Endodermal cell (in vitro differentiated cells): ENCODE measurements at regions not wholly inside any gene's neighbourhood (a gene's known extent, or its start where the extent isn't known, plus 50 kb on each side); places are given as distances from the start of the nearest gene placed in this dataset.

Source experiments
- DNase-seq: peaks from one replicate; pipeline ENCODE4 v3.0.0-alpha.2; 2017
- H3K27ac ChIP-seq: 2 replicates; pipeline ENCODE4 v1.5.1; 2013; ENCODE audit warnings: mild to moderate bottlenecking, low read depth, low read length, moderate library complexity
- H3K27me3 ChIP-seq: 2 replicates; pipeline ENCODE4 v1.6.1; 2013; ENCODE audit warnings: mild to moderate bottlenecking, low read length, moderate library complexity; ENCODE audit not compliant: insufficient read depth, control insufficient read depth, poor library complexity, severe bottlenecking
- H3K36me3 ChIP-seq: 2 replicates; pipeline ENCODE4 v1.7.0; 2013; ENCODE audit warnings: mild to moderate bottlenecking, low read length, moderate library complexity; ENCODE audit not compliant: control insufficient read depth, insufficient read depth
- H3K4me1 ChIP-seq: one replicate; pipeline ENCODE4 v1.7.0; 2013; ENCODE audit warnings: low read length; ENCODE audit not compliant: control insufficient read depth, insufficient read depth
- H3K4me3 ChIP-seq: 2 replicates; pipeline ENCODE4 v1.5.1; 2013; ENCODE audit warnings: mild to moderate bottlenecking, low read length, moderate library complexity
- H3K9ac ChIP-seq: 2 replicates; pipeline ENCODE4 v1.6.1; 2013; ENCODE audit warnings: mild to moderate bottlenecking, low read length, moderate library complexity; ENCODE audit not compliant: poor library complexity, severe bottlenecking; ENCODE audit errors: extremely low read depth
- H3K9me3 ChIP-seq: 2 replicates; pipeline ENCODE4 v1.6.1; 2013; ENCODE audit warnings: mild to moderate bottlenecking, low read length, moderate library complexity; ENCODE audit not compliant: control insufficient read depth
- H3K27ac Mint-ChIP-seq: 2 replicates; pipeline ENCODE4 v1.8.0; 2020; ENCODE audit warnings: mixed read lengths
- H3K27me3 Mint-ChIP-seq: 2 replicates; pipeline ENCODE4 v1.8.0; 2021; ENCODE audit warnings: mild to moderate bottlenecking, mixed read lengths; ENCODE audit not compliant: insufficient read depth
- H3K36me3 Mint-ChIP-seq: 2 replicates; pipeline ENCODE4 v1.8.0; 2020; ENCODE audit warnings: low read depth, mixed read lengths
- H3K4me1 Mint-ChIP-seq: 2 replicates; pipeline ENCODE4 v1.8.0; 2020; ENCODE audit warnings: mixed read lengths
- H3K4me3 Mint-ChIP-seq: 2 replicates; pipeline ENCODE4 v1.8.0; 2020; ENCODE audit warnings: mild to moderate bottlenecking, moderate library complexity, mixed read lengths
- H3K9me3 Mint-ChIP-seq: 2 replicates; pipeline ENCODE4 v1.8.0; 2020; ENCODE audit warnings: mild to moderate bottlenecking, mixed read lengths
- CTCF ChIP-seq: fragments of 200-600 bp; sonication (generic); conservative IDR thresholded peaks from 2 replicates; pipeline ENCODE4 v1.5.0; 2021; ENCODE audit warnings: antibody characterized with exemption, mild to moderate bottlenecking
- WGBS, 2 experiments: methylation state at CpG; one replicate each; pipeline versions ENCODE4 v1.1.5 to v1.1.7; 2013; ENCODE audit warnings: missing lambda C conversion rate in 2 of 2, mixed read lengths in 1 of 2; ENCODE audit not compliant: insufficient coverage in 1 of 2, insufficient read length in 1 of 2; 5-methylcytosine and 5-hydroxymethylcytosine counted together

GRCh38 chr3:187587076-187587475 lies 83.1 kb downstream of the SST start:
- no peak for DNase-seq
- no peaks in the 10 kb centered on the region for H3K36me3 Mint-ChIP-seq
- H3K4me1 Mint-ChIP-seq = peaks cover 10% of the 10 kb centered on the region
- H3K27ac Mint-ChIP-seq = no peak overlapping the region
- H3K4me3 Mint-ChIP-seq = no peak overlapping the region
- peaks cover 8% of the 10 kb centered on the region for H3K27me3 Mint-ChIP-seq
- H3K9me3 Mint-ChIP-seq = no peaks in the 10 kb centered on the region
- no peaks in the 10 kb centered on the region for H3K27me3 ChIP-seq
- no peaks in the 10 kb centered on the region for H3K9me3 ChIP-seq
- no peak overlapping the region for H3K9ac ChIP-seq
- no peak overlapping the region for H3K4me3 ChIP-seq
- H3K36me3 ChIP-seq = no peaks in the 10 kb centered on the region
- H3K4me1 ChIP-seq = peaks cover 9% of the 10 kb centered on the region
- WGBS, 2 experiments = 86 to 100% methylated on average over 4 of the region's 4 CpGs
- no peak for TF ChIP-seq CTCF
- no peak overlapping the region for H3K27ac ChIP-seq

- peaks cover 8% of the 10 kb centered on the region for H3K27me3 Mint-ChIP-seq
- H3K9me3 Mint-ChIP-seq = peaks cover 4% of the 10 kb centered on the region
- no peaks in the 10 kb centered on the region for H3K36me3 ChIP-seq
- H3K9me3 ChIP-seq = no peaks in the 10 kb centered on the region
- no peak overlapping the region for H3K4me3 Mint-ChIP-seq
- peaks cover 7% of the 10 kb centered on the region for H3K4me1 Mint-ChIP-seq
- TF ChIP-seq CTCF = no peak
- H3K27ac Mint-ChIP-seq = no peak overlapping the region
- no peak for DNase-seq
- no peak overlapping the region for H3K9ac ChIP-seq
- no peak overlapping the region for H3K4me3 ChIP-seq
- H3K27me3 ChIP-seq = no peaks in the 10 kb centered on the region
- H3K36me3 Mint-ChIP-seq = no peaks in the 10 kb centered on the region
- no peak overlapping the region for H3K27ac ChIP-seq
- H3K4me1 ChIP-seq = peaks cover 4% of the 10 kb centered on the region
Observed at GRCh38 chr3:187586226-187586625, 84.0 kb downstream of the SST start.

- H3K9me3 ChIP-seq = peaks cover 14% of the 10 kb centered on the region
- H3K4me3 Mint-ChIP-seq = no peak overlapping the region
- no peak for DNase-seq
- no peak for TF ChIP-seq CTCF
- no peak overlapping the region for H3K27ac Mint-ChIP-seq
- H3K27me3 ChIP-seq = no peaks in the 10 kb centered on the region
- 75 to 78% methylated on average over 2 of the region's 2 CpGs for WGBS, 2 experiments
- no peaks in the 10 kb centered on the region for H3K36me3 Mint-ChIP-seq
- H3K27me3 Mint-ChIP-seq = no peaks in the 10 kb centered on the region
- peaks cover 30% of the 10 kb centered on the region for H3K4me1 Mint-ChIP-seq
- H3K36me3 ChIP-seq = no peaks in the 10 kb centered on the region
- no peak overlapping the region for H3K4me3 ChIP-seq
- H3K4me1 ChIP-seq = peaks cover 21% of the 10 kb centered on the region
- no peak overlapping the region for H3K9ac ChIP-seq
- H3K9me3 Mint-ChIP-seq = peaks cover 12% of the 10 kb centered on the region
- H3K27ac ChIP-seq = no peak overlapping the region
Observed at GRCh38 chr3:187572441-187572840, 97.8 kb downstream of the SST start.
